H1 (cell line): ENCODE measurements at regions not wholly inside any gene's neighbourhood (a gene's known extent, or its start where the extent isn't known, plus 50 kb on each side); places are given as distances from the start of the nearest gene placed in this dataset.

Source experiments
- CTCF ChIA-PET: fragments of 300-600 bp; sonication (Branson Sonifier 250); formaldehyde crosslinking; loops from one replicate; lab custom pipeline; 2021; ENCODE audit not compliant: partially characterized antibody; lab: Charles Lee
- POLR2A ChIA-PET: fragments of 300-600 bp; sonication (Branson Sonifier 250); formaldehyde crosslinking; loops from one replicate; lab custom pipeline; 2021; ENCODE audit warnings: inconsistent platforms; ENCODE audit not compliant: partially characterized antibody; lab: Charles Lee
- DNase-seq, 2 experiments: peaks; one replicate each; pipeline versions ENCODE4 v3.0.0 to v3.0.0-alpha.2; 2010 to 2022; ENCODE audit warnings: low spot score in 2 of 2, low read depth in 1 of 2, mixed read lengths in 1 of 2
- FAIRE-seq: peaks from 2 replicates; lab custom pipeline; 2011; peaks lifted over from hg19 to GRCh38; lab: Jason Lieb, UNC
- H2AFZ ChIP-seq: 2 replicates; pipeline ENCODE4 v1.8.1; 2012; ENCODE audit warnings: low read length, inconsistent platforms
- H2AK5ac ChIP-seq: 2 replicates; pipeline ENCODE4 v1.6.1; 2013; ENCODE audit warnings: low read depth, low read length
- H2BK120ac ChIP-seq: replicated peaks from 2 replicates; pipeline ENCODE3; 2013; ENCODE audit warnings: low read depth, low read length, inconsistent platforms
- H2BK12ac ChIP-seq: 2 replicates; pipeline ENCODE4 v1.6.1; 2013; ENCODE audit warnings: low read depth, low read length
- H2BK15ac ChIP-seq: 2 replicates; pipeline ENCODE4 v1.6.1; 2013; ENCODE audit warnings: low read length
- H2BK20ac ChIP-seq: 2 replicates; pipeline ENCODE4 v1.6.1; 2013; ENCODE audit warnings: low read length
- H2BK5ac ChIP-seq: 2 replicates; pipeline ENCODE4 v1.6.1; 2013; ENCODE audit warnings: low read depth, low read length
- H3K14ac ChIP-seq: 2 replicates; pipeline ENCODE4 v1.6.1; 2013; ENCODE audit warnings: inconsistent platforms; ENCODE audit not compliant: insufficient read length
- H3K18ac ChIP-seq: 2 replicates; pipeline ENCODE4 v1.6.1; 2013; ENCODE audit warnings: low read length; ENCODE audit errors: extremely low read depth
- H3K23ac ChIP-seq: 2 replicates; pipeline ENCODE4 v1.6.1; 2013; ENCODE audit warnings: inconsistent platforms; ENCODE audit not compliant: insufficient read length
- H3K23me2 ChIP-seq: 2 replicates; pipeline ENCODE4 v1.6.1; 2013; ENCODE audit warnings: low read depth, low read length
- H3K27ac ChIP-seq: 2 replicates; pipeline ENCODE4 v1.6.1; 2011; ENCODE audit warnings: low read depth, low read length, inconsistent platforms
- H3K27me3 ChIP-seq, 4 experiments: replicated peaks in 1 of 4; 1 replicate in 1 of 4; 2 replicates in 3 of 4; pipeline versions ENCODE4 v1.6.1 to v1.8.1; 2011 to 2013; ENCODE audit warnings: low read length in 3 of 4, mild to moderate bottlenecking in 3 of 4, inconsistent platforms in 2 of 4, mixed read lengths in 2 of 4, moderate library complexity in 1 of 4; ENCODE audit not compliant: control insufficient read depth in 3 of 4, insufficient read depth in 3 of 4; ENCODE audit errors: extremely low read depth in 1 of 4
- H3K36me3 ChIP-seq, 4 experiments: 2 replicates each; pipeline versions ENCODE4 v1.6.1 to v1.8.1; 2011 to 2013; ENCODE audit warnings: mild to moderate bottlenecking in 4 of 4, low read length in 3 of 4, moderate library complexity in 2 of 4, control low read depth in 1 of 4, inconsistent platforms in 1 of 4; ENCODE audit not compliant: insufficient read depth in 4 of 4, control insufficient read depth in 2 of 4
- H3K4ac ChIP-seq: replicated peaks from 2 replicates; pipeline ENCODE3; 2013; ENCODE audit warnings: low read length, low read depth, mixed read lengths, inconsistent platforms; ENCODE audit not compliant: insufficient read length
- H3K4me1 ChIP-seq, 4 experiments: replicated peaks in 1 of 4; 1 replicate in 1 of 4; 2 replicates in 3 of 4; pipeline versions ENCODE4 v1.6.1 to v1.8.1; 2011 to 2013; ENCODE audit warnings: low read length in 3 of 4, inconsistent platforms in 2 of 4, mixed read lengths in 1 of 4; ENCODE audit not compliant: insufficient read depth in 4 of 4, control insufficient read depth in 3 of 4
- H3K4me2 ChIP-seq, 2 experiments: 2 replicates each; pipeline versions ENCODE4 v1.6.1 to v1.8.1; 2011 to 2013; ENCODE audit warnings: low read depth in 2 of 2, low read length in 2 of 2, control low read depth in 1 of 2, inconsistent platforms in 1 of 2, mild to moderate bottlenecking in 1 of 2; ENCODE audit not compliant: insufficient read depth in 1 of 2
- H3K4me3 ChIP-seq, 4 experiments: fragments of 200-600, 300-600 bp in 1 of 4; sonication (generic), shearing (Covaris generic), sonication (Bioruptor Twin) in 1 of 4; 2 replicates each; pipeline versions ENCODE4 v1.5.1 to v1.8.1; 2011 to 2016; ENCODE audit warnings: low read length in 4 of 4, low read depth in 3 of 4, control low read depth in 2 of 4, inconsistent platforms in 2 of 4, mild to moderate bottlenecking in 2 of 4, mixed read lengths in 1 of 4, moderate library complexity in 1 of 4; ENCODE audit not compliant: insufficient read depth in 2 of 4; ENCODE audit errors: extremely low read depth in 1 of 4
- H3K56ac ChIP-seq: replicated peaks from 2 replicates; pipeline ENCODE3; 2013; ENCODE audit warnings: low read depth, mild to moderate bottlenecking, mixed read lengths, low read length, inconsistent platforms; ENCODE audit not compliant: insufficient read length
- H3K79me1 ChIP-seq: 2 replicates; pipeline ENCODE4 v1.6.1; 2013; ENCODE audit warnings: low read depth, low read length, control low read depth
- H3K79me2 ChIP-seq, 2 experiments: 2 replicates each; pipeline versions ENCODE4 v1.6.1 to v1.8.1; 2012 to 2013; ENCODE audit warnings: low read length in 2 of 2, mild to moderate bottlenecking in 2 of 2, inconsistent platforms in 1 of 2; ENCODE audit not compliant: insufficient read depth in 2 of 2, control insufficient read depth in 1 of 2
- H3K9ac ChIP-seq, 4 experiments: replicated peaks in 1 of 4; 1 replicate in 1 of 4; 2 replicates in 3 of 4; pipeline versions ENCODE4 v1.6.1 to v1.8.1; 2011 to 2013; ENCODE audit warnings: low read depth in 3 of 4, low read length in 3 of 4, control low read depth in 2 of 4, mild to moderate bottlenecking in 2 of 4, moderate library complexity in 2 of 4, inconsistent platforms in 1 of 4; ENCODE audit errors: extremely low read depth in 1 of 4
- H3K9me3 ChIP-seq, 2 experiments: 2 replicates each; pipeline versions ENCODE4 v1.6.1 to v1.8.1; 2012 to 2013; ENCODE audit warnings: mild to moderate bottlenecking in 2 of 2, moderate library complexity in 2 of 2, control low read depth in 1 of 2, inconsistent platforms in 1 of 2, low read depth in 1 of 2, low read length in 1 of 2, mixed read lengths in 1 of 2; ENCODE audit not compliant: insufficient read depth in 2 of 2
- H4K20me1 ChIP-seq, 2 experiments: replicated peaks in 1 of 2; 2 replicates each; pipeline versions ENCODE3 to v1.8.1; 2011 to 2013; ENCODE audit warnings: inconsistent platforms in 2 of 2, low read length in 2 of 2, mild to moderate bottlenecking in 1 of 2; ENCODE audit not compliant: insufficient read depth in 2 of 2, control insufficient read depth in 1 of 2
- H4K5ac ChIP-seq: 2 replicates; pipeline ENCODE4 v1.6.1; 2013; ENCODE audit warnings: low read length, low read depth, mixed read lengths, inconsistent platforms; ENCODE audit not compliant: insufficient read length
- H4K8ac ChIP-seq: 2 replicates; pipeline ENCODE4 v1.8.0; 2013; ENCODE audit warnings: mild to moderate bottlenecking, moderate library complexity, low read length, inconsistent platforms; ENCODE audit not compliant: insufficient read depth; ENCODE audit errors: extremely low read depth
- H4K91ac ChIP-seq: replicated peaks from 2 replicates; pipeline ENCODE3; 2013; ENCODE audit warnings: low read length, mixed read lengths, inconsistent platforms; ENCODE audit not compliant: insufficient read length
- ASH2L ChIP-seq: fragments of 200-600, 300-600 bp; sonication (generic); IDR thresholded peaks from one replicate; pipeline ENCODE4 v1.7.1; 2017; ENCODE audit warnings: low read length
- CBX5 ChIP-seq: fragments of 300-800, 300-1000 bp; sonication (generic); IDR thresholded peaks from 2 replicates; pipeline ENCODE4 v1.7.1; 2016; ENCODE audit warnings: antibody characterized with exemption, low read length, low read depth
- CBX8 ChIP-seq: fragments of 300-800, 300-1000 bp; sonication (generic); IDR thresholded peaks from 2 replicates; pipeline ENCODE4 v1.7.1; 2016; ENCODE audit warnings: low read depth, low read length, borderline replicate concordance
- CREB1 ChIP-seq: IDR thresholded peaks from 2 replicates; pipeline ENCODE4 v1.6.1; 2012; ENCODE audit warnings: inconsistent platforms
- EZH2 ChIP-seq: fragments of 200-600 bp; sonication (generic); IDR thresholded peaks from 2 replicates; pipeline ENCODE4 v1.7.1; 2012; ENCODE audit warnings: low read depth, mild to moderate bottlenecking, moderate library complexity, low read length, inconsistent platforms; ENCODE audit not compliant: severe bottlenecking
- HDAC6 ChIP-seq: IDR thresholded peaks from one replicate; pipeline ENCODE4 v1.7.1; 2012; ENCODE audit warnings: low read depth, mild to moderate bottlenecking, inconsistent platforms, low read length, moderate library complexity
- KDM4A ChIP-seq: IDR thresholded peaks from one replicate; pipeline ENCODE4 v1.7.1; 2012; ENCODE audit warnings: low read depth, mild to moderate bottlenecking, moderate library complexity, low read length, inconsistent platforms; ENCODE audit not compliant: severe bottlenecking
- KDM5A ChIP-seq: fragments of 200-600 bp; IDR thresholded peaks from 2 replicates; pipeline ENCODE4 v1.7.1; 2012; ENCODE audit warnings: mild to moderate bottlenecking, low read length, inconsistent platforms, mixed read lengths
- MAFK ChIP-seq: IDR thresholded peaks from 2 replicates; pipeline ENCODE4 v1.6.1; 2012; ENCODE audit warnings: low read depth, mild to moderate bottlenecking, improper control_type of control experiment, low read length
- POLR2A ChIP-seq, 2 experiments: IDR thresholded peaks; 1 replicate in 1 of 2; 2 replicates in 1 of 2; pipeline ENCODE4 v1.6.1; 2011; ENCODE audit warnings: low read depth in 2 of 2, low read length in 2 of 2, mild to moderate bottlenecking in 2 of 2; ENCODE audit errors: control extremely low read depth in 1 of 2
- POLR2AphosphoS5 ChIP-seq: IDR thresholded peaks from 2 replicates; pipeline ENCODE4 v1.6.1; 2011; ENCODE audit warnings: low read depth, low read length
- RFX5 ChIP-seq: IDR thresholded peaks from 2 replicates; pipeline ENCODE4 v1.6.1; 2011; ENCODE audit warnings: low read depth, low read length, improper control_type of control experiment, borderline replicate concordance
- TAF1 ChIP-seq: IDR thresholded peaks from 2 replicates; pipeline ENCODE4 v1.6.1; 2011; ENCODE audit warnings: mild to moderate bottlenecking, low read depth, low read length
- WGBS, 2 experiments: shearing (Covaris generic) in 1 of 2; methylation state at CpG; one replicate each; pipeline versions ENCODE4 v1.1.6 to v1.1.7; 2013 to 2015; ENCODE audit warnings: low lambda C conversion rate in 2 of 2, mixed read lengths in 2 of 2, inconsistent platforms in 1 of 2, low coverage in 1 of 2, missing lambda C conversion rate in 1 of 2; ENCODE audit not compliant: insufficient replicate concordance in 2 of 2, insufficient coverage in 1 of 2, insufficient read length in 1 of 2; ENCODE audit errors: extremely low coverage in 1 of 2, missing lambda C conversion rate in 1 of 2; 5-methylcytosine and 5-hydroxymethylcytosine counted together
- TF ChIP-seq, protein P1 (sequence below): IDR thresholded peaks from 2 replicates; pipeline ENCODE4 v1.6.1; 2012; ENCODE audit warnings: inconsistent platforms
- TF ChIP-seq, protein P2 (sequence below): IDR thresholded peaks from 2 replicates; pipeline ENCODE4 v1.6.1; 2011; ENCODE audit warnings: low read depth, mild to moderate bottlenecking, low read length; ENCODE audit not compliant: insufficient read depth

DNA sequence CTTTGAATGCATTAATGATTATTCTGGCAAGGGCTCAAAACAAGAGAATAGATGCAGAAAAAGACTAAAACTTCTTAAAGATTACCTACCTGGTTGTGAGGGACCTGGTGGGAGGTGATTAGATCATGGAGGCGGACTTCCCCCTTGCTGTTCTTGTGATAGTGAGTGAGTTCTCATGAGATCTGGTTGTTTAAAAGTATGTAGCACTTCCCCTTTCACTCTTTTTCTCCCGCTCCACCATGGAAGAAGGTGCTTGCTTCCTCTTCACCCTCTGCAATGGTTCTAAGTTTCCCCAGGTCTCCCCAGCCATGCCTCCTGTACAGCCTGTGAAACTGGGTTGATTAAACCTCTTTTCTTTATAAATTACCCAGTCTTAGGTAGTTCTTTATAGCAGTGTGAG lies 226.6 kb downstream of the ARHGAP12 start:
- 94% methylated on average over 2 of the region's 2 CpGs; no CpG with 5 or more reads in 1 of the 2 experiments for WGBS, 2 experiments
- H2AFZ ChIP-seq = no peak overlapping the region
- no peak for FAIRE-seq
- H3K9ac ChIP-seq = no peak overlapping the region
- H3K18ac ChIP-seq = no peak overlapping the region
- CTCF ChIA-PET = no interaction called here
- no peak overlapping the region for H4K8ac ChIP-seq
- H4K20me1 ChIP-seq = no peaks in the 10 kb centered on the region
- no peak for DNase-seq
- no peak overlapping the region for H3K4ac ChIP-seq
- H3K27ac ChIP-seq = no peak overlapping the region
- H2BK12ac ChIP-seq = no peak overlapping the region
- H3K56ac ChIP-seq = no peak overlapping the region
- H3K79me1 ChIP-seq = no peaks in the 10 kb centered on the region
- no peak overlapping the region for H2BK120ac ChIP-seq
- no peak overlapping the region for H2BK20ac ChIP-seq
- H3K23me2 ChIP-seq = no peaks in the 10 kb centered on the region
- no peak overlapping the region for H3K4me2 ChIP-seq
- no peaks in the 10 kb centered on the region for H3K27me3 ChIP-seq
- H3K9me3 ChIP-seq = peaks cover 19 to 23% of the 10 kb centered on the region in 2 experiments
- no peaks in the 10 kb centered on the region for H3K36me3 ChIP-seq
- H3K79me2 ChIP-seq = no peaks in the 10 kb centered on the region
- no peak overlapping the region for H3K14ac ChIP-seq
- H2BK15ac ChIP-seq = no peak overlapping the region
- POLR2A ChIA-PET = no interaction called here
- no peak overlapping the region for H4K5ac ChIP-seq
- H4K91ac ChIP-seq = no peak overlapping the region
- H3K4me1 ChIP-seq = peaks cover 0 to 9% (median 1%) of the 10 kb centered on the region in 4 experiments; a peak in 4 of 7 replicates
- H2AK5ac ChIP-seq = no peak overlapping the region
- no peak overlapping the region for H2BK5ac ChIP-seq
- no peak overlapping the region for H3K23ac ChIP-seq
- no peak overlapping the region for H3K4me3 ChIP-seq
- no peak for TF ChIP-seq CBX5
- TF ChIP-seq CBX8 = no peak
- no peak for TF ChIP-seq KDM4A
- TF ChIP-seq MAFK = no peak
- TF ChIP-seq POLR2A (IDR thresholded peaks at IDR 0.05; ENCODE audit: control extremely low read depth in 1 of 2, low read depth in 2 of 2, low read length in 2 of 2) = no peak
- no peak for TF ChIP-seq KDM5A
- no peak for TF ChIP-seq HDAC6
- no peak for TF ChIP-seq EZH2
- no peak for TF ChIP-seq TAF1
- no peak for TF ChIP-seq POLR2AphosphoS5
- TF ChIP-seq ASH2L = no peak
- TF ChIP-seq, protein P1, sequence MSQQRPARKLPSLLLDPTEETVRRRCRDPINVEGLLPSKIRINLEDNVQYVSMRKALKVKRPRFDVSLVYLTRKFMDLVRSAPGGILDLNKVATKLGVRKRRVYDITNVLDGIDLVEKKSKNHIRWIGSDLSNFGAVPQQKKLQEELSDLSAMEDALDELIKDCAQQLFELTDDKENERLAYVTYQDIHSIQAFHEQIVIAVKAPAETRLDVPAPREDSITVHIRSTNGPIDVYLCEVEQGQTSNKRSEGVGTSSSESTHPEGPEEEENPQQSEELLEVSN = no peak
- TF ChIP-seq CREB1 = no peak
- TF ChIP-seq RFX5 = no peak
- TF ChIP-seq, protein P2, sequence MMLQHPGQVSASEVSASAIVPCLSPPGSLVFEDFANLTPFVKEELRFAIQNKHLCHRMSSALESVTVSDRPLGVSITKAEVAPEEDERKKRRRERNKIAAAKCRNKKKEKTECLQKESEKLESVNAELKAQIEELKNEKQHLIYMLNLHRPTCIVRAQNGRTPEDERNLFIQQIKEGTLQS = no peak
